Stimulated activated CD8-positive, alpha-beta memory T cell treated with anti-CD3 and anti-CD28 coated beads, Interleukin-12 subunit alpha, Interleukin-12 subunit beta, amount 100 ng/mL, for 1 hour (primary cell): ENCODE measurements at regions not wholly inside any gene's neighbourhood (a gene's known extent, or its start where the extent isn't known, plus 50 kb on each side); places are given as distances from the start of the nearest gene placed in this dataset.

Experiments used
- DNase-seq: peaks from one replicate; pipeline ENCODE4 v3.0.0-alpha.2; 2020; ENCODE audit warnings: low read depth

- DNase-seq: no peak
Measured at GRCh38 chr13:31853643-31854326, 114.5 kb downstream of the RXFP2 start.

GRCh38 chr13:31859571-31859970, 120.2 kb downstream of the RXFP2 start:
- no peak for DNase-seq

- no peak for DNase-seq
Measured at GRCh38 chr13:31860002-31860401, 120.7 kb downstream of the RXFP2 start.

GRCh38 chr13:31862828-31863227, 123.5 kb downstream of the RXFP2 start:
- no peak for DNase-seq

GRCh38 chr13:31864307-31864706, 125.0 kb downstream of the RXFP2 start:
- no peak for DNase-seq

- DNase-seq: no peak
Measured at GRCh38 chr13:31866099-31866498, 126.8 kb downstream of the RXFP2 start.

- DNase-seq: no peak
Measured at GRCh38 chr13:31867709-31868108, 128.4 kb downstream of the RXFP2 start.

GRCh38 chr13:31869582-31869981, 130.3 kb downstream of the RXFP2 start:
- no peak for DNase-seq

GRCh38 chr13:31870511-31870910, 131.2 kb downstream of the RXFP2 start:
- no peak for DNase-seq

- DNase-seq: no peak
Measured at GRCh38 chr13:31873145-31873544, 133.8 kb downstream of the RXFP2 start.

- DNase-seq: no peak
Measured at GRCh38 chr13:31875134-31875533, 135.8 kb downstream of the RXFP2 start.

- DNase-seq: no peak
Measured at GRCh38 chr13:31878052-31878451, 138.7 kb downstream of the RXFP2 start.

- no peak for DNase-seq
Measured at GRCh38 chr13:31878495-31878894, 139.2 kb downstream of the RXFP2 start.

- DNase-seq: no peak
Measured at GRCh38 chr13:31878955-31879354, 139.6 kb downstream of the RXFP2 start.

- no peak for DNase-seq
Measured at GRCh38 chr13:31880851-31881494, 141.6 kb downstream of the RXFP2 start.

GRCh38 chr13:31881495-31881882, 142.2 kb downstream of the RXFP2 start:
- DNase-seq: no peak

GRCh38 chr13:31882794-31883193, 143.5 kb downstream of the RXFP2 start:
- DNase-seq: no peak

GRCh38 chr13:31884556-31884955, 145.2 kb downstream of the RXFP2 start:
- no peak for DNase-seq

- DNase-seq: no peak
Measured at GRCh38 chr13:31885994-31886393, 145.6 kb upstream of the FRY start.

- no peak for DNase-seq
Measured at GRCh38 chr13:31887286-31887685, 144.3 kb upstream of the FRY start.

- no peak for DNase-seq
Measured at GRCh38 chr13:31890946-31891345, 140.6 kb upstream of the FRY start.

GRCh38 chr13:31891472-31891871, 140.1 kb upstream of the FRY start:
- DNase-seq: no peak

GRCh38 chr13:31894931-31895330, 136.6 kb upstream of the FRY start:
- no peak for DNase-seq

GRCh38 chr13:31895691-31896090, 135.9 kb upstream of the FRY start:
- DNase-seq: no peak
